K562 (cell line): ENCODE measurements at regions not wholly inside any gene's neighbourhood (a gene's known extent, or its start where the extent isn't known, plus 50 kb on each side); places are given as distances from the start of the nearest gene placed in this dataset.

Experiments
- ATAC-seq: fragments of 200-7000 bp; cut with Tn5 transposase; 3 replicates; pipeline ENCODE4 v1.9.1; 2020; ENCODE audit warnings: moderate library complexity
- BruUV-seq: library from RNA; stranded (reverse); fragments of 400-500 nt; replicated peaks from 2 replicates; lab custom pipeline; 2021; lab: Mats Ljungman, UMichigan
- CTCF ChIA-PET: fragments of 300-600 bp; formaldehyde crosslinking; extraction: SDS; loops from one replicate; lab custom pipeline; 2021; ENCODE audit warnings: low intra/inter-chr PET ratio; lab: Yijun Ruan, JAX
- POLR2A ChIA-PET: fragments of 300-600, 350-650 bp; sonication (Branson Sonifier 250); formaldehyde crosslinking; extraction: SDS; loops from one replicate; lab custom pipeline; 2021; ENCODE audit warnings: antibody characterized with exemption, inconsistent platforms; lab: Yijun Ruan, JAX
- DNase-seq, 4 experiments: peaks; one replicate each; pipeline versions ENCODE4 v3.0.0 to v3.0.0-alpha.2; 2011 to 2018; ENCODE audit warnings: low spot score in 3 of 4, mixed read lengths in 3 of 4; ENCODE audit errors: extremely low read depth in 1 of 4
- FAIRE-seq: peaks from 2 replicates; lab custom pipeline; 2011; peaks lifted over from hg19 to GRCh38; lab: Jason Lieb, UNC
- H2AFZ ChIP-seq: 2 replicates; pipeline ENCODE4 v1.6.0; 2011; ENCODE audit warnings: low read depth, low read length, control low read depth, inconsistent platforms
- H3K27ac ChIP-seq: fragments of 200-600 bp; 3 replicates; pipeline ENCODE4 v1.8.0; 2011; ENCODE audit warnings: low read depth, mild to moderate bottlenecking, control low read depth, inconsistent platforms, low read length, moderate library complexity, mixed read lengths; ENCODE audit errors: extremely low read depth
- H3K27me3 ChIP-seq, 2 experiments: fragments of 300-600 bp in 1 of 2; 2 replicates in 1 of 2; 3 replicates in 1 of 2; pipeline versions ENCODE4 v1.6.0 to v1.8.0; 2011; ENCODE audit warnings: inconsistent platforms in 2 of 2, low read length in 2 of 2, mild to moderate bottlenecking in 1 of 2, mixed read lengths in 1 of 2, moderate library complexity in 1 of 2; ENCODE audit not compliant: control insufficient read depth in 2 of 2, insufficient read depth in 2 of 2
- H3K36me3 ChIP-seq: fragments of 300-600 bp; 3 replicates; pipeline ENCODE4 v1.8.0; 2011; ENCODE audit warnings: mild to moderate bottlenecking, low read length, inconsistent platforms; ENCODE audit not compliant: control insufficient read depth, insufficient read depth
- H3K4me1 ChIP-seq, 2 experiments: fragments of 200-600 bp in 1 of 2; replicated peaks in 1 of 2; 2 replicates in 1 of 2; 3 replicates in 1 of 2; pipeline versions ENCODE4 v1.5.1 to v1.8.0; 2011; ENCODE audit warnings: inconsistent platforms in 2 of 2, low read length in 2 of 2, mild to moderate bottlenecking in 1 of 2, mixed read lengths in 1 of 2, moderate library complexity in 1 of 2; ENCODE audit not compliant: control insufficient read depth in 2 of 2, insufficient read depth in 2 of 2
- H3K4me2 ChIP-seq: 2 replicates; pipeline ENCODE4 v1.6.1; 2011; ENCODE audit warnings: low read length, control low read depth, inconsistent platforms, mixed read lengths; ENCODE audit not compliant: insufficient read depth
- H3K4me3 ChIP-seq: fragments of 200-600 bp; sonication (generic), shearing (Covaris generic); 2 replicates; pipeline ENCODE4 v1.5.1; 2016; ENCODE audit warnings: control low read depth, inconsistent platforms
- H3K79me2 ChIP-seq: fragments of 200-600 bp; 3 replicates; pipeline ENCODE4 v1.8.0; 2011; ENCODE audit warnings: low read length, inconsistent platforms; ENCODE audit not compliant: control insufficient read depth, insufficient read depth
- H3K9ac ChIP-seq, 2 experiments: 2 replicates each; pipeline versions ENCODE4 v1.6.0 to v1.6.1; 2011; ENCODE audit warnings: low read depth in 2 of 2, low read length in 2 of 2, control low read depth in 1 of 2, inconsistent platforms in 1 of 2, mild to moderate bottlenecking in 1 of 2, mixed read lengths in 1 of 2; ENCODE audit not compliant: insufficient read depth in 1 of 2
- H3K9me1 ChIP-seq: one replicate; pipeline ENCODE4 v1.6.0; 2011; ENCODE audit warnings: inconsistent platforms, mild to moderate bottlenecking, low read length, moderate library complexity; ENCODE audit not compliant: control insufficient read depth, insufficient read depth
- H3K9me3 ChIP-seq: replicated peaks from 2 replicates; pipeline ENCODE4 v1.5.1; 2011; ENCODE audit warnings: low read depth, low read length, inconsistent platforms; ENCODE audit not compliant: control insufficient read depth, insufficient read depth
- H4K20me1 ChIP-seq: replicated peaks from 2 replicates; pipeline ENCODE4 v1.6.1; 2011; ENCODE audit warnings: low read length, inconsistent platforms, mixed read lengths; ENCODE audit not compliant: control insufficient read depth, insufficient read depth
- ASH1L ChIP-seq: fragments of 450-650 bp; IDR thresholded peaks from 2 replicates; pipeline ENCODE4 v1.6.1; 2018; ENCODE audit warnings: borderline replicate concordance, mild to moderate bottlenecking, low read depth; ENCODE audit not compliant: partially characterized antibody
- OTX1 ChIP-seq: fragments of 450-650 bp; formaldehyde crosslinking; IDR thresholded peaks from 2 replicates; pipeline ENCODE4 v1.4.0; 2022; ENCODE audit warnings: mild to moderate bottlenecking
- ZNF512 ChIP-seq: IDR thresholded peaks from 2 replicates; pipeline ENCODE4 v1.6.1; 2016; ENCODE audit warnings: missing genetic modification characterization, missing compliant biosample characterization
- WGBS: fragments of 100-300 bp; shearing (Covaris generic); methylation state at CpG from one replicate; pipeline ENCODE4 v1.1.6; 2016; ENCODE audit warnings: low coverage, mixed read lengths; ENCODE audit not compliant: insufficient coverage; ENCODE audit errors: missing lambda C conversion rate; 5-methylcytosine and 5-hydroxymethylcytosine counted together
- in situ Hi-C: fragments of 300-500 bp; cut with MboI; formaldehyde crosslinking; loops from 4 replicates; pipeline ENCODE4 v1.15.0; 2018; ENCODE audit warnings: inconsistent platforms, mixed read lengths
- intact Hi-C: fragments of 100-400 bp; cut with micrococcal nuclease; formaldehyde crosslinking; loops from 2 replicates; pipeline ENCODE4 v1.14.2; 2022

GRCh38 chr2:67844024-67844540 is 218.7 kb downstream of the C1D start:
- H3K27me3 ChIP-seq = 0 out of 5 replicates have a peak, but pooled peaks cover 0 to 2% of the 10 kb centered on the region in 2 experiments
- no peaks in the 10 kb centered on the region for H3K36me3 ChIP-seq
- no peaks in the 10 kb centered on the region for H3K4me1 ChIP-seq
- TF ChIP-seq ASH1L (no peak), ZNF512 (tag) (0 out of 2 replicates have a peak, but pooled peaks have one; percentile 34), OTX1 (CRISPR knock-in tag) (0 out of 2 replicates have a peak, but pooled peaks have one; percentile 32)
- H3K79me2 ChIP-seq = no peaks in the 10 kb centered on the region
- peaks cover 2% of the 10 kb centered on the region for H3K9me1 ChIP-seq
- no peaks in the 10 kb centered on the region; the same call in 1 of the 2 replicates for H4K20me1 ChIP-seq
- no peak overlapping the region for H3K9ac ChIP-seq
- in situ Hi-C loops = no loop called here
- intact Hi-C loops = loop anchor here (10.0 kb wide), 2 partner anchors 389 to 1259 kb away; no protein-coding TSS in a partner anchor
- WGBS = 0% methylated on average over 1 of the region's 1 CpG
- no peak overlapping the region for H3K4me2 ChIP-seq
- BruUV-seq = no TSS peak
- POLR2A ChIA-PET = no interaction called here
- DNase-seq (no peak), ATAC-seq (no peak), FAIRE-seq (no peak)
- no peak overlapping the region for H3K4me3 ChIP-seq
- CTCF ChIA-PET = no interaction called here
- H2AFZ ChIP-seq = no peak overlapping the region
- no peak overlapping the region for H3K27ac ChIP-seq
- no peaks in the 10 kb centered on the region for H3K9me3 ChIP-seq
